Prostate gland (tissue), 2 donors: ENCODE measurements at regions not wholly inside any gene's neighbourhood (a gene's known extent, or its start where the extent isn't known, plus 50 kb on each side); places are given as distances from the start of the nearest gene placed in this dataset.

ENCODE experiments used
- CTCF ChIP-seq, 4 experiments: fragments of 200-600 bp in 2 of 4; fragments of 450-650 bp in 2 of 4; sonication (generic) in 2 of 4; IDR thresholded peaks; 1 replicate in 3 of 4; 2 replicates in 1 of 4; pipeline ENCODE4 v1.5.1; 2016 to 2019; ENCODE audit warnings: antibody characterized with exemption in 4 of 4, mild to moderate bottlenecking in 2 of 4, moderate library complexity in 2 of 4
- POLR2A ChIP-seq: fragments of 450-650 bp; IDR thresholded peaks from one replicate; pipeline ENCODE4 v1.6.1; 2016; ENCODE audit warnings: antibody characterized with exemption, mild to moderate bottlenecking

DNA sequence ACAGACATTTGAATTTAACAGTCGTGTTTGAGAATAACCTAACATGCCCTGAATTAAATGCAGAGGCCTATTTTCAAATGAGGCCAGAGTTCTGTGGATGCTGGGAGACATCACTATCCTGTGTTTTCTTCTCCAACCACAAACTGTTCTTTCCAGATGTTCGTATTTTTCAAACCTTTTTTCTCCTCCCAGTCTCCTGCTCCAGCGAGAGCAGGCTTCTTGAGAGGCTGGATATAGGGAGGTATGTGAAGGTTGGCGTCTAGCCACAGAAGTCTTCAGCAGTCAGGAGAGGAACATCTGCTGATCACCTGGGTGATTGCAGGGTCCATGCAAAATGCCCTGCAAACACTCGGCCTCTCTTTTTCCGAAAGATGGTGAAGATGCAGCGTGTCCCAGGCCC is 126.3 kb downstream of the C11orf91 start:
- TF ChIP-seq CTCF (IDR thresholded peaks at IDR 0.05) (no peak), POLR2A (no peak)
